CD4-positive, alpha-beta T cell (primary cell): ENCODE measurements at regions not wholly inside any gene's neighbourhood (a gene's known extent, or its start where the extent isn't known, plus 50 kb on each side); places are given as distances from the start of the nearest gene placed in this dataset.

Experiments used
- ATAC-seq: fragments of 200-7000 bp; cut with Tn5 transposase; one replicate; pipeline ENCODE4 v1.10.0; 2022; ENCODE audit warnings: mild to moderate bottlenecking; ENCODE audit not compliant: poor library complexity
- CTCF ChIA-PET: fragments of 350-600 bp; sonication (Branson Sonifier 250); formaldehyde crosslinking; loops from one replicate; lab custom pipeline; 2021; ENCODE audit warnings: antibody characterized with exemption, inconsistent platforms; lab: Charles Lee
- POLR2A ChIA-PET: fragments of 350-600 bp; sonication (Branson Sonifier 250); formaldehyde crosslinking; loops from one replicate; lab custom pipeline; 2021; ENCODE audit warnings: antibody characterized with exemption, inconsistent platforms; lab: Charles Lee
- DNase-seq, 14 experiments: peaks; one replicate each; pipeline ENCODE4 v3.0.0-alpha.2; 2013 to 2020; ENCODE audit warnings: mixed read lengths in 2 of 14
- H3K27ac ChIP-seq, 2 donors: one replicate each; pipeline versions ENCODE4 v1.5.1 to v1.7.0; 2013; ENCODE audit warnings: low read length in 2 of 2, low read depth in 1 of 2, mild to moderate bottlenecking in 1 of 2
- H3K27me3 ChIP-seq, 2 experiments: 1 replicate in 1 of 2; 2 replicates in 1 of 2; pipeline versions ENCODE4 v1.6.1 to v1.7.0; 2013; ENCODE audit warnings: low read length in 2 of 2, control low read depth in 1 of 2, mild to moderate bottlenecking in 1 of 2, moderate library complexity in 1 of 2; ENCODE audit not compliant: insufficient read depth in 2 of 2, control insufficient read depth in 1 of 2
- H3K36me3 ChIP-seq: one replicate; pipeline ENCODE4 v1.6.1; 2013; ENCODE audit warnings: low read length, control low read depth; ENCODE audit not compliant: insufficient read depth
- H3K4me1 ChIP-seq: one replicate; pipeline ENCODE4 v1.6.1; 2013; ENCODE audit warnings: low read length, control low read depth; ENCODE audit not compliant: insufficient read depth
- H3K4me3 ChIP-seq: one replicate; pipeline ENCODE4 v1.5.1; 2013; ENCODE audit warnings: mild to moderate bottlenecking, low read length, moderate library complexity
- H3K9me3 ChIP-seq, 2 experiments: 1 replicate in 1 of 2; 2 replicates in 1 of 2; pipeline versions ENCODE4 v1.6.1 to v1.7.0; 2013; ENCODE audit warnings: low read length in 2 of 2, mild to moderate bottlenecking in 2 of 2, control low read depth in 1 of 2, moderate library complexity in 1 of 2; ENCODE audit not compliant: control insufficient read depth in 1 of 2, insufficient read depth in 1 of 2
- H3K27ac Mint-ChIP-seq: one replicate; pipeline ENCODE4 v1.8.0; 2020; ENCODE audit warnings: mixed read lengths
- H3K27me3 Mint-ChIP-seq: one replicate; pipeline ENCODE4 v1.8.0; 2021; ENCODE audit warnings: mixed read lengths
- H3K36me3 Mint-ChIP-seq: one replicate; pipeline ENCODE4 v1.8.0; 2021; ENCODE audit warnings: low read depth, mixed read lengths
- H3K4me1 Mint-ChIP-seq: one replicate; pipeline ENCODE4 v1.8.0; 2021; ENCODE audit warnings: low read depth, mixed read lengths
- H3K4me3 Mint-ChIP-seq: one replicate; pipeline ENCODE4 v1.8.0; 2020; ENCODE audit warnings: mild to moderate bottlenecking, mixed read lengths
- H3K9me3 Mint-ChIP-seq: one replicate; pipeline ENCODE4 v1.8.0; 2020; ENCODE audit warnings: mixed read lengths
- intact Hi-C, 2 experiments: fragments of 100-400 bp; cut with DNase I in 1 of 2; cut with micrococcal nuclease in 1 of 2; formaldehyde crosslinking; loops; one replicate each; pipeline versions ENCODE4 v1.15.1 to v1.9.0; 2023 to 2025; cut with DNase I, micrococcal nuclease
- TF ChIP-seq, protein P1 (sequence below): fragments of 200-600 bp; IDR thresholded peaks from one replicate; pipeline ENCODE4 v1.8.0; 2022; ENCODE audit warnings: antibody characterized with exemption, mild to moderate bottlenecking

GRCh38 chr2:12440731-12441130 is 276.0 kb upstream of the TRIB2 start:
- Histone ChIP-seq H3K27me3 (no peaks in the 10 kb centered on the region), H3K27ac (no peak overlapping the region), H3K9me3 (no peaks in the 10 kb centered on the region), H3K36me3 (no peaks in the 10 kb centered on the region), H3K4me1 (peaks cover 16% of the 10 kb centered on the region), H3K4me3 (no peak overlapping the region)
- Mint-ChIP-seq H3K9me3 (no peaks in the 10 kb centered on the region), H3K36me3 (no peaks in the 10 kb centered on the region), H3K27me3 (no peaks in the 10 kb centered on the region), H3K27ac (no peak overlapping the region), H3K4me1 (peaks cover 55% of the 10 kb centered on the region), H3K4me3 (no peak overlapping the region)
- TF ChIP-seq, protein P1, sequence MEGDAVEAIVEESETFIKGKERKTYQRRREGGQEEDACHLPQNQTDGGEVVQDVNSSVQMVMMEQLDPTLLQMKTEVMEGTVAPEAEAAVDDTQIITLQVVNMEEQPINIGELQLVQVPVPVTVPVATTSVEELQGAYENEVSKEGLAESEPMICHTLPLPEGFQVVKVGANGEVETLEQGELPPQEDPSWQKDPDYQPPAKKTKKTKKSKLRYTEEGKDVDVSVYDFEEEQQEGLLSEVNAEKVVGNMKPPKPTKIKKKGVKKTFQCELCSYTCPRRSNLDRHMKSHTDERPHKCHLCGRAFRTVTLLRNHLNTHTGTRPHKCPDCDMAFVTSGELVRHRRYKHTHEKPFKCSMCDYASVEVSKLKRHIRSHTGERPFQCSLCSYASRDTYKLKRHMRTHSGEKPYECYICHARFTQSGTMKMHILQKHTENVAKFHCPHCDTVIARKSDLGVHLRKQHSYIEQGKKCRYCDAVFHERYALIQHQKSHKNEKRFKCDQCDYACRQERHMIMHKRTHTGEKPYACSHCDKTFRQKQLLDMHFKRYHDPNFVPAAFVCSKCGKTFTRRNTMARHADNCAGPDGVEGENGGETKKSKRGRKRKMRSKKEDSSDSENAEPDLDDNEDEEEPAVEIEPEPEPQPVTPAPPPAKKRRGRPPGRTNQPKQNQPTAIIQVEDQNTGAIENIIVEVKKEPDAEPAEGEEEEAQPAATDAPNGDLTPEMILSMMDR = no peak
- POLR2A ChIA-PET = interaction anchor here (0.6 kb wide), 1 partner anchor 230 kb away, joined by 3 read pairs; no protein-coding TSS in a partner anchor
- DNase-seq (no peak), ATAC-seq (no peak)
- intact Hi-C loops = no loop called here
- CTCF ChIA-PET = no interaction called here

GRCh38 chr2:12441750-12442475 is 274.8 kb upstream of the TRIB2 start:
- H3K4me3 ChIP-seq = no peak overlapping the region
- H3K4me1 ChIP-seq = peaks cover 12% of the 10 kb centered on the region
- intact Hi-C loops = no loop called here
- ATAC-seq (peak; percentile 24), DNase-seq (peak in 2 of 14 experiments; percentile 14 to 15)
- TF ChIP-seq, protein P1 = no peak
- POLR2A ChIA-PET = interaction anchor here (0.5 to 1.2 kb wide), 4 partner anchors 10 to 274 kb away, joined by 3 to 8 read pairs (median 4); partner anchors contain the start of gene TRIB2
- Mint-ChIP-seq H3K9me3 (no peaks in the 10 kb centered on the region), H3K27me3 (no peaks in the 10 kb centered on the region), H3K27ac (no peak overlapping the region), H3K4me1 (peaks cover 43% of the 10 kb centered on the region), H3K36me3 (no peaks in the 10 kb centered on the region), H3K4me3 (no peak overlapping the region)
- H3K27ac ChIP-seq = no peak overlapping the region
- CTCF ChIA-PET = no interaction called here
- no peaks in the 10 kb centered on the region for H3K9me3 ChIP-seq
- no peaks in the 10 kb centered on the region for H3K27me3 ChIP-seq
- H3K36me3 ChIP-seq = no peaks in the 10 kb centered on the region

DNA sequence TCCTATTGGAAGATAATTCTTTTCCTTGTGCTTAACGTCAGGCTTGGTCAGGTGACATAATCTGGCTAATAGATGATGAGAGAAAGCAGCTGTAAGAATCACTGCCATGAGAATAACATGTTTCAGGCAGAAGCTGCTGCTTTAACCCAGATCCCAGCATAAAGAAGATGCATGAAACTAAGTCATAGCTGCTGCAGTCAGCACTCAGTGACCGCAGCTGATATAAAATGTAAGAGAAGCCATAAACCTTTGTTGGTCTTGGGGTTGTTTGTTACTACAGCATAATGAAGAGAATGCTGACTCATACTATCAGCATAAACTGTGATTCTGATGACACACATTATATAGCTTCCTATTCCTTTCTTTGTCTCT is 274.3 kb upstream of the TRIB2 start:
- TF ChIP-seq, protein P1 = no peak
- CTCF ChIA-PET = interaction anchor here (0.7 to 1.0 kb wide), 2 partner anchors 10 to 225 kb away, joined by 3 to 4 read pairs; no protein-coding TSS in a partner anchor
- no peaks in the 10 kb centered on the region for H3K27me3 Mint-ChIP-seq
- ATAC-seq = no peak
- peaks cover 38% of the 10 kb centered on the region for H3K4me1 Mint-ChIP-seq
- intact Hi-C loops = no loop called here
- no peak overlapping the region for H3K4me3 Mint-ChIP-seq
- Histone ChIP-seq H3K27ac (no peak overlapping the region), H3K4me3 (no peak overlapping the region), H3K36me3 (no peaks in the 10 kb centered on the region), H3K4me1 (peaks cover 12% of the 10 kb centered on the region), H3K9me3 (no peaks in the 10 kb centered on the region), H3K27me3 (no peaks in the 10 kb centered on the region)
- no peaks in the 10 kb centered on the region for H3K9me3 Mint-ChIP-seq
- DNase-seq = no peak
- POLR2A ChIA-PET = interaction anchor here (0.5 to 1.2 kb wide), 5 partner anchors 9 to 274 kb away, joined by 3 to 8 read pairs (median 3); partner anchors contain the start of gene TRIB2
- H3K27ac Mint-ChIP-seq = no peak overlapping the region
- H3K36me3 Mint-ChIP-seq = no peaks in the 10 kb centered on the region
